H9 (cell line): ENCODE measurements at regions not wholly inside any gene's neighbourhood (a gene's known extent, or its start where the extent isn't known, plus 50 kb on each side); places are given as distances from the start of the nearest gene placed in this dataset.

Source experiments
- DNase-seq: peaks from one replicate; pipeline ENCODE4 v3.0.0-alpha.2; 2017
- H2AFZ ChIP-seq: one replicate; pipeline ENCODE4 v1.6.1; 2013; ENCODE audit warnings: mild to moderate bottlenecking, low read length, control low read depth, moderate library complexity
- H2AK5ac ChIP-seq: 2 replicates; pipeline ENCODE4 v1.6.1; 2013; ENCODE audit warnings: low read length, control low read depth, mixed read lengths; ENCODE audit not compliant: insufficient read length
- H2BK120ac ChIP-seq: one replicate; pipeline ENCODE4 v1.6.1; 2013; ENCODE audit warnings: low read depth, mild to moderate bottlenecking, low read length, control low read depth, inconsistent platforms; ENCODE audit not compliant: poor library complexity, severe bottlenecking
- H2BK12ac ChIP-seq: 2 replicates; pipeline ENCODE4 v1.6.1; 2013; ENCODE audit warnings: low read length, control low read depth, mixed read lengths, low read depth; ENCODE audit not compliant: insufficient read length
- H2BK15ac ChIP-seq: 2 replicates; pipeline ENCODE4 v1.6.1; 2013; ENCODE audit warnings: low read depth, low read length, control low read depth
- H2BK20ac ChIP-seq: one replicate; pipeline ENCODE4 v1.6.1; 2013; ENCODE audit warnings: low read depth, mild to moderate bottlenecking, low read length, control low read depth, inconsistent platforms; ENCODE audit not compliant: poor library complexity, severe bottlenecking
- H2BK5ac ChIP-seq: 2 replicates; pipeline ENCODE4 v1.6.1; 2013; ENCODE audit warnings: low read length, control low read depth, mixed read lengths; ENCODE audit not compliant: insufficient read length
- H3K14ac ChIP-seq: 2 replicates; pipeline ENCODE4 v1.6.1; 2013; ENCODE audit warnings: low read length, control low read depth; ENCODE audit not compliant: insufficient read depth
- H3K18ac ChIP-seq: 2 replicates; pipeline ENCODE4 v1.6.1; 2013; ENCODE audit warnings: low read depth, mild to moderate bottlenecking, mixed read lengths, low read length, control low read depth; ENCODE audit not compliant: insufficient read length
- H3K23ac ChIP-seq: 2 replicates; pipeline ENCODE4 v1.6.1; 2013; ENCODE audit warnings: low read length, control low read depth, mixed read lengths, low read depth; ENCODE audit not compliant: insufficient read length
- H3K23me2 ChIP-seq: 2 replicates; pipeline ENCODE4 v1.6.1; 2013; ENCODE audit warnings: low read depth, mild to moderate bottlenecking, mixed read lengths, low read length, control low read depth; ENCODE audit not compliant: insufficient read length, poor library complexity, severe bottlenecking
- H3K27ac ChIP-seq: 2 replicates; pipeline ENCODE4 v1.5.1; 2013; ENCODE audit warnings: low read length, control low read depth, mixed read lengths, low read depth; ENCODE audit not compliant: insufficient read length
- H3K27me3 ChIP-seq: 2 replicates; pipeline ENCODE4 v1.6.1; 2013; ENCODE audit warnings: low read length, control low read depth, inconsistent platforms; ENCODE audit not compliant: insufficient read depth
- H3K4ac ChIP-seq: 2 replicates; pipeline ENCODE4 v1.6.1; 2013; ENCODE audit warnings: low read depth, mild to moderate bottlenecking, control low read depth, inconsistent platforms, low read length, moderate library complexity
- H3K4me1 ChIP-seq: 2 replicates; pipeline ENCODE4 v1.6.1; 2013; ENCODE audit warnings: low read length, control low read depth, inconsistent platforms; ENCODE audit not compliant: insufficient read depth
- H3K4me2 ChIP-seq: 2 replicates; pipeline ENCODE4 v1.6.1; 2013; ENCODE audit warnings: low read length, control low read depth, mixed read lengths; ENCODE audit not compliant: insufficient read length, insufficient read depth
- H3K56ac ChIP-seq: 2 replicates; pipeline ENCODE4 v1.6.1; 2013; ENCODE audit warnings: low read depth, mild to moderate bottlenecking, mixed read lengths, low read length, control low read depth; ENCODE audit not compliant: insufficient read length
- H3K79me1 ChIP-seq: 2 replicates; pipeline ENCODE4 v1.6.1; 2013; ENCODE audit warnings: low read depth, mild to moderate bottlenecking, moderate library complexity, low read length, control low read depth, inconsistent platforms; ENCODE audit not compliant: insufficient read depth, poor library complexity, severe bottlenecking
- H3K79me2 ChIP-seq: 2 replicates; pipeline ENCODE4 v1.6.1; 2013; ENCODE audit warnings: low read length, control low read depth, inconsistent platforms; ENCODE audit not compliant: insufficient read depth
- H3K9ac ChIP-seq: 2 replicates; pipeline ENCODE4 v1.6.1; 2013; ENCODE audit warnings: low read length, control low read depth, mixed read lengths; ENCODE audit not compliant: insufficient read length; ENCODE audit errors: extremely low read depth
- H3K9me3 ChIP-seq: one replicate; pipeline ENCODE4 v1.6.1; 2013; ENCODE audit warnings: low read depth, low read length, inconsistent platforms; ENCODE audit not compliant: control insufficient read depth
- H3T11ph ChIP-seq: one replicate; pipeline ENCODE4 v1.6.1; 2013; ENCODE audit warnings: mild to moderate bottlenecking, low read length, control low read depth, inconsistent platforms
- H4K20me1 ChIP-seq: one replicate; pipeline ENCODE4 v1.6.1; 2013; ENCODE audit not compliant: control insufficient read depth, insufficient read length, insufficient read depth
- H4K5ac ChIP-seq: 2 replicates; pipeline ENCODE4 v1.6.1; 2013; ENCODE audit warnings: low read depth, mild to moderate bottlenecking, mixed read lengths, low read length, control low read depth; ENCODE audit not compliant: insufficient read length
- H4K8ac ChIP-seq: replicated peaks from 2 replicates; pipeline ENCODE4 v1.6.1; 2013; ENCODE audit warnings: low read length, control low read depth, mixed read lengths, low read depth; ENCODE audit not compliant: insufficient read length
- H4K91ac ChIP-seq: 2 replicates; pipeline ENCODE4 v1.6.1; 2013; ENCODE audit warnings: low read depth, mild to moderate bottlenecking, moderate library complexity, mixed read lengths, low read length, control low read depth; ENCODE audit not compliant: insufficient read length
- H3K27ac Mint-ChIP-seq, 3 experiments: 2 replicates in 2 of 3; 3 replicates in 1 of 3; pipeline ENCODE4 v1.8.0; 2020 to 2021; ENCODE audit warnings: mixed read lengths in 3 of 3, mild to moderate bottlenecking in 1 of 3, moderate library complexity in 1 of 3
- H3K27me3 Mint-ChIP-seq: 2 replicates; pipeline ENCODE4 v1.8.0; 2021; ENCODE audit warnings: low read depth, mild to moderate bottlenecking, moderate library complexity, mixed read lengths
- H3K36me3 Mint-ChIP-seq, 3 experiments: 2 replicates in 2 of 3; 3 replicates in 1 of 3; pipeline ENCODE4 v1.8.0; 2020 to 2021; ENCODE audit warnings: low read depth in 3 of 3, mixed read lengths in 3 of 3; ENCODE audit not compliant: insufficient read depth in 1 of 3
- H3K4me1 Mint-ChIP-seq, 2 experiments: 2 replicates each; pipeline ENCODE4 v1.8.0; 2020; ENCODE audit warnings: mixed read lengths in 2 of 2
- H3K4me3 Mint-ChIP-seq, 2 experiments: 2 replicates in 1 of 2; 3 replicates in 1 of 2; pipeline ENCODE4 v1.8.0; 2020 to 2021; ENCODE audit warnings: mild to moderate bottlenecking in 2 of 2, mixed read lengths in 2 of 2, moderate library complexity in 1 of 2
- H3K9me3 Mint-ChIP-seq, 2 experiments: 2 replicates in 1 of 2; 3 replicates in 1 of 2; pipeline ENCODE4 v1.8.0; 2020; ENCODE audit warnings: mild to moderate bottlenecking in 2 of 2, mixed read lengths in 2 of 2, moderate library complexity in 1 of 2
- CTCF ChIP-seq: fragments of 200-600 bp; sonication (generic); conservative IDR thresholded peaks from 3 replicates; pipeline ENCODE4 v1.8.0; 2021; ENCODE audit warnings: antibody characterized with exemption, mild to moderate bottlenecking
- WGBS: extraction: QIAGEN DNeasy Blood & Tissue Kit; methylation state at CpG from one replicate; pipeline ENCODE4 v1.1.7; 2013; ENCODE audit warnings: missing lambda C conversion rate, low lambda C conversion rate, mixed read lengths; ENCODE audit not compliant: insufficient read length; ENCODE audit errors: extremely low coverage; 5-methylcytosine and 5-hydroxymethylcytosine counted together

- H4K5ac ChIP-seq, result no peak overlapping the region
- H3K4me2 ChIP-seq, result no peak overlapping the region
- H3K27ac ChIP-seq, result no peak overlapping the region
- Mint-ChIP-seq H3K4me1 (peaks cover 0 to 6% of the 10 kb centered on the region in 2 experiments; a peak in 2 of 4 replicates), H3K27me3 (peaks cover 12% of the 10 kb centered on the region), H3K9me3 (no peaks in the 10 kb centered on the region; a peak in 1 of 5 replicates), H3K36me3 (no peaks in the 10 kb centered on the region), H3K4me3 (no peak overlapping the region), H3K27ac (no peak overlapping the region)
- no peak overlapping the region for H2BK15ac ChIP-seq
- H2AFZ ChIP-seq, result no peak overlapping the region
- H4K91ac ChIP-seq, result no peak overlapping the region
- H3K79me1 ChIP-seq, result no peaks in the 10 kb centered on the region
- H2BK20ac ChIP-seq, result no peak overlapping the region
- no peak overlapping the region for H3T11ph ChIP-seq
- H3K79me2 ChIP-seq, result no peaks in the 10 kb centered on the region
- no peaks in the 10 kb centered on the region for H3K27me3 ChIP-seq
- H3K14ac ChIP-seq, result no peak overlapping the region
- H3K18ac ChIP-seq, result no peak overlapping the region
- no peak overlapping the region for H2BK12ac ChIP-seq
- no peaks in the 10 kb centered on the region for H3K23me2 ChIP-seq
- no peak overlapping the region for H2BK120ac ChIP-seq
- no peaks in the 10 kb centered on the region for H4K20me1 ChIP-seq
- H3K9ac ChIP-seq, result no peak overlapping the region
- H3K4me1 ChIP-seq, result no peaks in the 10 kb centered on the region
- H2BK5ac ChIP-seq, result no peak overlapping the region
- no peak overlapping the region for H3K56ac ChIP-seq
- no peak overlapping the region for H4K8ac ChIP-seq
- no peak overlapping the region for H3K4ac ChIP-seq
- no peak overlapping the region for H2AK5ac ChIP-seq
- no peak for TF ChIP-seq CTCF
- H3K9me3 ChIP-seq, result no peaks in the 10 kb centered on the region
- DNase-seq, result no peak
- no peak overlapping the region for H3K23ac ChIP-seq
- no CpG with 5 or more reads among the region's 14 CpGs for WGBS
Measured at GRCh38 chr16:86964796-86965241, 352.4 kb downstream of the C16orf95 start.
